NCI-H69 (cell line): ENCODE measurements at regions not wholly inside any gene's neighbourhood (a gene's known extent, or its start where the extent isn't known, plus 50 kb on each side); places are given as distances from the start of the nearest gene placed in this dataset.
A peak's percentile ranks its signal among the peaks of the same experiment; 100 is the strongest.
"Not testable (repeated sequence)": the region's sequence is repeated elsewhere in the genome, so short reads cannot be mapped to it uniquely, and the experiment has no call there.

Source experiments
- DNase-seq: peaks from one replicate; lab custom pipeline; 2025; lab: John Stamatoyannopoulos, UW

DNA sequence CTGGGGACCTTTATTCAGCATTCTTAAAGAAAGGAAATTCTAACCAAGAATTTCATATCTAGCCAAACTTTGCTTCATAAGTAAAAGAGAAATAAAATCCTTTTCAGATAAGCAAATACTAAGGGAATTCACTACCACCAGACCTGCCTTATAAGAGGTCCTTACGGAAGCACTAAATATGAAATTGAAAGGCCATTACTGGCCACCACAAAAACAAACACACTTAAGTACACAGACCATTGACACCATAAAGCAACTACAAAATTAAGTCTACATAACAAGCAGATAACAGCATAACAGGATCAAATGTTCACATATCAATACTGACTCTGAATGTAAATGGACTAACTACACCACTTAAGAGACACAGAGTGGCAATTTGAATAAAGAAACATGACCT lies 361.4 kb upstream of the POU5F2 start:
- peak; percentile 23 for DNase-seq

GRCh38 chr5:94097384-94097783 lies 356.0 kb upstream of the POU5F2 start:
- not testable (repeated sequence) for DNase-seq

GRCh38 chr5:94094793-94095441 lies 353.5 kb upstream of the POU5F2 start:
- DNase-seq: no peak

DNA sequence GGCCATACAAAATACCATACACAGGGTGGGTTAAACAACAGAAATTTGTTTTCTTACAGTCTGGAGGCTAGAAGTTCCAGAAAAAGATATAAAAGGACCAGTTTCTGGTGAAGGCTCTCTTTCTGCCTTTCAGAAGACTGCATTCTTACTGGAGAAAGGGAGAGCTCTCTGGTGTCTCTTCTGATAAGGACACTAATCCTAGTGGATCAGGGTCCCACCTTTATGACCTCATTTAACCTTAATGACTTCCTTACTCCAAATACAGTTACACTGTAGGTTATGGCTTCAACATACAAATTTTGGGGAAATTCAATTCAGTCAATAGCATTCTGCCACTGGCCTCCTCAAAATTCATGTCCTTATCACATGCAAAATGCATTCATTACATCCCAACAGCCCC lies 351.9 kb upstream of the POU5F2 start:
- DNase-seq: no peak

DNA sequence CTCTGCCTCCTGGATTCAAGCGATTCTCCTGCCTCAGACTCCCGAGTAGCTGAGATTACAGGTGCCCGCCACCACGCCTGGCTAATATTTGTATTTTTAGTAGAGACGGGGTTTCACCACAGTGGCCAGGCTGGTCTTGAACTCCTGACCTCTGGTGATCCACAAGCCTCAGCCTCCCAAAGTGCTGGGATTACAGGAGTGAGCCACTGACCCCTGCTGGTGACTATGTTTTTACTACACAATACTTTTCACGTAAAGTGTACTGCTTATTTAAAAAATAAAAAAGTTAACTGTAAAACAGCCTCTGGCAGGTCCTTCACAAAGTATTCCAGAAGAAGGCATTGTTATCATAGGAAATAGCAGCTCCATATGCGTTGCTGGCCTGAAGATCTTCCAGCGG lies 345.2 kb upstream of the POU5F2 start:
- peak; percentile 50 for DNase-seq

GRCh38 chr5:94086194-94086593 lies 344.8 kb upstream of the POU5F2 start:
- DNase-seq: no peak

DNA sequence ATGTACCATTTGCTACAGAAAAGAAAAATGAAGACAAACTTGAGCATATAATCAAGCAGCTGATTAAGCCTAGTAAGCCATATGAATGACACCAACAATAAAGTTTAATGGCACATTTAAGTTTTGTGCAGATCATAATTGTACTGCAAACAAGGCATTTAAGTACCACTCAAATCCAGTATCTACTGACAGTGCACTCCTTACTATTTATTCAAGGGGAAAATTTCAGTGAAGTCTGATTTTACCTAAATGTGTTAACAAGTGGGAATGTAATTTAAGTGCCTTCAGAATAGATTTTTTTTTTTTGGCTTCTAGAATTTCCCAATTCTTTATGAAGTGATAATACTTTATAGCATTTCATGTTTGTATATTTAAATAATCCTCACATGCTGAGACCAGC lies 341.0 kb upstream of the POU5F2 start:
- peak; percentile 91 for DNase-seq

DNA sequence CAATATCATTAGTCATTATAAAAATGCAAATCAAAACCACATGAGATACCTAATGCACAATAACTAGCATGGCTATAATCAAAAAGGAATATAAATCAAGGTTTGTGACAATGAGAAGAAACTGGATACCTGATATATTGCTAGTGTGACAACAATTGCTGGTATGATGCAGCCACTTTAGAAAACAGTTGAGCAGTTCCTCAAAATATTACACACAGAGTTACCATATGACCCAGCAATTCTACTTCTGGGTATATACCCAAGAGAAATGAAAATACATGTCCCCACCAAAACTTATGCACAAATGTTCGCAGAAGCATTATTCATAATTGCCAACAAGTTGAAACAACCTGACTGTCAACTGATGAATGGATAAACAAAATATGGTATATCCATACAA lies 339.7 kb upstream of the POU5F2 start:
- DNase-seq: peak; percentile 73

GRCh38 chr5:94080390-94080789 lies 339.0 kb upstream of the POU5F2 start:
- peak; percentile 90 for DNase-seq

GRCh38 chr5:94072116-94072515 lies 330.7 kb upstream of the POU5F2 start:
- no peak for DNase-seq

- no peak for DNase-seq
Observed at GRCh38 chr5:94066437-94067207, 325.2 kb upstream of the POU5F2 start.

- no peak for DNase-seq
Observed at GRCh38 chr5:94064025-94064424, 322.6 kb upstream of the POU5F2 start.

- peak; percentile 73 for DNase-seq
Observed at GRCh38 chr5:94057655-94058054, 316.3 kb upstream of the POU5F2 start.

GRCh38 chr5:94057217-94057616 lies 315.8 kb upstream of the POU5F2 start:
- DNase-seq: peak; percentile 32

DNA sequence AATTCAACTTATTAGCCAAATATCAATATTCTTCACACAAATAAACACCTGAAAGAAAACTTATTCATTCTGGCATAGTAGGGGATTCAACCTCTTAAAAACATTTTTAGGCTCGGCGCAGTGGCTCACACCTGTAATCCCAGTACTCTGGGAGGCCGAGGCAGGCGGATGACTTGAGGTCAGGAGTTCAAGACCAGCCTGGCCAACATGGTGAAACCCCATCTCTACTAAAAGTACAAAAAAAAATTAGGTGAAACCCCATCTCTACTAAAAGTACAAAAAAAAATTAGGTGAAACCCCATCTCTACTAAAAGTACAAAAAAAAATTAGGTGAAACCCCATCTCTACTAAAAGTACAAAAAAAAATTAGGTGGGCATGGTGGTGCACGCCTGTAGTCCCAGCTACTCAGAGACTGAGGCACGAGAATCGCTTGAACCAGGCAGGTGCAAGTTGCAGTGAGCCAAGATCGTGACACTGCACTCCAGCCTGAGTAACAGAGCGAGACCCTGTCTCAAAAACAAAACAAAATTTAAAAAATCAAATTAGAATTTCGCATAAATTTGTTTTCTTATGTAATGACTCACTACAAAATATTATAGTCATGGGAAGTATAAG lies 308.0 kb upstream of the POU5F2 start:
- not testable (repeated sequence) for DNase-seq

GRCh38 chr5:94045839-94046782 lies 304.7 kb upstream of the POU5F2 start:
- DNase-seq: no peak

- no peak for DNase-seq
Observed at GRCh38 chr5:94043311-94043710, 301.9 kb upstream of the POU5F2 start.

DNA sequence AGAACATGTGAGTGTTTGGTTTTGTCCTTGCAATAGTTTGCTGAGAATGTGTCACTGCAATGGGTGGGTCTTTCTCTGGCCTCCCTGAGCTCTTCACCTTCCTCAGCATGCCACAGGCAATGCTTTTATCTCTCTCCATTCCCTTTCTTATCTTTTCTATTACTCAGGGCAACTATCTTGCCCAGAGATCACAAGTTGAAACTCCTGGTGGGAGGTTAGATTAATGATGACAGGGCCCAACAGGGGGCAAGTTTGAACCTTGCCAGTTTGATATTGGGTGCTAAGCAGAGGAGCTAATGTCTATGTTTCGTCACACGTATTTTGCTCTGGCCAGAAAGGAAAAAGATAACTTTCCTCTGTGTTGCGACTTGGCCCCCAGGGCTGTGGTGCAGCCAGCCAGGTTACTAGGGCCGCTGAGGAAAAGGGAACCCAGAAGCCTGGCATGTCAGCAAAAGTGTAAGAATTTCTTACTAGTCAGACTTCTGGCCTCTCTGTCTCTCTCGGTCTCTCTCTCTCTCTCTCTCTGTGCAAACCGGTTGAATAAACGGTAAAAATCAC lies 299.3 kb upstream of the POU5F2 start:
- no peak for DNase-seq

- DNase-seq: no peak
Observed at GRCh38 chr5:94039101-94039500, 297.7 kb upstream of the POU5F2 start.

DNA sequence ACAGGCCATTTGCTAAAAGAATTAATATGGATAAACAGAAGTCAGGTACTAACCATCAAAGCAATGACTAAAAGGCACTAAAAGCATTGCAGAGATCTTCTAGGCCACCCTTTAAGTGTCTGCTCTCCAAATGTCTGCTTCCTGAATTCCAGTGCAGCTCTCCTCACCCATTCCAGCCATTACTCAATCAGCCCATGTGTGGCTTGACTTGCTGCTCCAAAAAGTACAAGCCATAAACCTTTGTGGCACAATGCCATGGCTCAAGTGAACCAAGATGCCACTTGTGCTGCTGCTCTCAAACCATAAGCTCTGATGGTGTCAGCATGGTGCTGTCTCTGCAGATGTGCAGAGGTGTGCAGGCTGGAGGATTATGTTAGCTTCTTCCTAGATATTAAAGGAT lies 290.2 kb upstream of the POU5F2 start:
- no peak for DNase-seq

- peak; percentile 33 for DNase-seq
Observed at GRCh38 chr5:94028001-94028400, 286.6 kb upstream of the POU5F2 start.

GRCh38 chr5:94027145-94027544 lies 285.7 kb upstream of the POU5F2 start:
- no peak for DNase-seq
